GM12872 (cell line): ENCODE measurements at regions not wholly inside any gene's neighbourhood (a gene's known extent, or its start where the extent isn't known, plus 50 kb on each side); places are given as distances from the start of the nearest gene placed in this dataset.

Source experiments
- TF ChIP-seq, protein P1 (sequence below): IDR thresholded peaks from 3 replicates; pipeline ENCODE4 v1.5.1; 2011; ENCODE audit warnings: low read depth, mild to moderate bottlenecking, low read length, moderate library complexity; ENCODE audit not compliant: insufficient read depth

GRCh38 chr5:167702014-167702413, 589.4 kb upstream of the WWC1 start:
- TF ChIP-seq, protein P1, sequence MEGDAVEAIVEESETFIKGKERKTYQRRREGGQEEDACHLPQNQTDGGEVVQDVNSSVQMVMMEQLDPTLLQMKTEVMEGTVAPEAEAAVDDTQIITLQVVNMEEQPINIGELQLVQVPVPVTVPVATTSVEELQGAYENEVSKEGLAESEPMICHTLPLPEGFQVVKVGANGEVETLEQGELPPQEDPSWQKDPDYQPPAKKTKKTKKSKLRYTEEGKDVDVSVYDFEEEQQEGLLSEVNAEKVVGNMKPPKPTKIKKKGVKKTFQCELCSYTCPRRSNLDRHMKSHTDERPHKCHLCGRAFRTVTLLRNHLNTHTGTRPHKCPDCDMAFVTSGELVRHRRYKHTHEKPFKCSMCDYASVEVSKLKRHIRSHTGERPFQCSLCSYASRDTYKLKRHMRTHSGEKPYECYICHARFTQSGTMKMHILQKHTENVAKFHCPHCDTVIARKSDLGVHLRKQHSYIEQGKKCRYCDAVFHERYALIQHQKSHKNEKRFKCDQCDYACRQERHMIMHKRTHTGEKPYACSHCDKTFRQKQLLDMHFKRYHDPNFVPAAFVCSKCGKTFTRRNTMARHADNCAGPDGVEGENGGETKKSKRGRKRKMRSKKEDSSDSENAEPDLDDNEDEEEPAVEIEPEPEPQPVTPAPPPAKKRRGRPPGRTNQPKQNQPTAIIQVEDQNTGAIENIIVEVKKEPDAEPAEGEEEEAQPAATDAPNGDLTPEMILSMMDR, result no peak

DNA sequence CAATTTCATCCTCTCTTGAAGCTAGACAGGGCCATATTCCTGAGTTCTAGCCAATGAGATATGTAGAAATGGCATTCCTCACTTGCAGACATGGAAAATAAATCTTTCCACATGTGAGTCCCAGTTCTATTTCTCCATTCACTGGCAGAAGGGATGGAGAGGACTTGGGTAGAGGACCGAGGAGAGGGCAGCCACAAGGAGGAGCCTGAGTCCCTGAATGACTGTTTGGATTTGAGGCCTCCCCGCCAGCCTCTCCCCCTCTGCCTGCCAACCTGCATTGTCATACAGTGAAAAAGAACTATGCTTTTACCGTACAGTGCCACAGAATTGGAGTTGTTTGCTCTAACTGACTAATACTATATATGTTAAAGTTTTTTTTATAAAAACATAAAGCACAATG, 583.0 kb upstream of the WWC1 start:
- TF ChIP-seq, protein P1, result no peak

GRCh38 chr5:167709625-167710024, 581.8 kb upstream of the WWC1 start:
- TF ChIP-seq, protein P1, result no peak

DNA sequence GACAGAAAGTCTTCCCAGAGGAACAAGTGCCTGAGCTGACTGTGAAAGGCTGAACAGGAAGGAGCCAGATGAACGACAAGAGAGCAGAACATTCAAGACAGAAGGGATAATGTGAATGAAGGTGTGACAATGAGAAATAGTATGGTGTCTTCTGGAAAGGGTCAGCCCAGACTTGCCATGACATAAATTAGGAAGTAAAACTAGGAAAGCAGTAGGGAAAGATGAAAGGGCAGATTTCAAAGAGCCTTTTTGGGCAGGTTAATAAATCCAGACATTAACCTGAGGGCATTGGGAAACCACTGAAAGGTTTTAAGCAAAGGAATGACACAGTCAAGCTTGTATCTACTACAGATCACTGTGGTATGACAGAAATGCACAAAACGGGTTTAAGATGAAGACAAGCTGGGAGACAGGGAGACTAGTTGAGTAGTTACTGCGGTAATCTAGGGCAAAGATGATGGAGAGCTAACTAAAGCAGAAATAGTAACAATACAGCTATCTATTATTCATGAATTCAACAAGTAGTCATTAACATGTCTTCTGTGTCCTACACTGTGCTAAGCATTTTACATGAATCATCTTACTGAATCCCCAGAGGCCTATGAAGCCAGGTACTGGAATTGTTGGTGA, 580.9 kb upstream of the WWC1 start:
- TF ChIP-seq, protein P1, result no peak

GRCh38 chr5:167712986-167713585, 578.4 kb upstream of the WWC1 start:
- TF ChIP-seq, protein P1, result no peak

DNA sequence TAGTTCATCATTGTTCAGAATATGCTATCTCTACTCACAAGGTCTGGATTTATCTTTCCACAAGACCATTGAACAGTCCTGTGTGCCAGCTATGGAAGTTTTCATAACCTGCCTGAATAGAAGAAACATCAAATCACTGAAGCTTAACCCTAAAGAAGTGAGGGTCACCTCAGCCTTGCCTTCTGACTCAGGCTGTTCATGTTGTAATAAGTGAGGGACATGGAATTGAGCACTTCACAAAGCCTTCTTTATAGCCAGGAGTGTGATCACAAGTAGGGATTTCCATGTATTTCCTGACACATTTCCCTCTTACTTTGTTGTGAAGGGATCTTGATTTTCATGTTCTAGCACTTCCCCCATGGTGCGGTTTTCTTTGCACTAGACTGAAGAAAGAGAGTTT, 577.5 kb upstream of the WWC1 start:
- TF ChIP-seq, protein P1, result no peak

DNA sequence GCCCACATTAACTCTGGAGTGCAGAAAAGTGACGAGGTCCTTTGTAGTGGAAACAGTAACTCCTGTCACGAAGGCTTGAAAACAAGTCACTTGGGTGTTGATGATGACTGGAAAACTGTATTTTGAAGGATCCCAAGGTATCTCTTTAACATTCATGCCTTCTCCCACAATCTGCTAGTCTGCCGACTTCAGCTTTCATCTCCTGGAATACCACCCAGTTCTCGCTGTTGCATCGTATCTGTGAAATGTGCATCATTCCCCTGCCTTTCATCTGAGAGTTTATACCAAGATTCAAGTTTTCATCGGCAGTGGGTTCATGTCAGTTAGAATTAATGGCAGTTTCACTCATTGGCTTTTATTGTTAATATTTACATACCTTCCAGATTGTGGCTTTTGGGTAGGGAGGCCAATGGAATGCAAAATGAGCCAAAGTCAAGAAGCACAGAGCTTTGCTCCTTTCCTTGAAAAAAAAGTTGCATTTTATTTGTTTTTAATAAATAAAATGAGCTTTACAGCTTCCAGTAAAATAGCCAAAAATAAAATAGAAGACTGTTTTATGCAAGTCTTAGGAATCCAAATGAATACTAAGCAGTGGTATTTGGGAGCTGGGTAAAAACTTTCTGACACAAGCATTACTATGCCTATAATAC, 575.2 kb upstream of the WWC1 start:
- TF ChIP-seq, protein P1, result no peak
